DOHH2 (cell line): ENCODE measurements at regions not wholly inside any gene's neighbourhood (a gene's known extent, or its start where the extent isn't known, plus 50 kb on each side); places are given as distances from the start of the nearest gene placed in this dataset.

Experiments
- CTCF ChIP-seq: fragments of 200-600 bp; sonication (generic); IDR thresholded peaks from one replicate; pipeline ENCODE4 v1.5.1; 2014; ENCODE audit warnings: antibody characterized with exemption, mild to moderate bottlenecking, low read depth, low read length; ENCODE audit not compliant: poor library complexity, severe bottlenecking
- EZH2phosphoT487 ChIP-seq: fragments of 200-600 bp; sonication (generic); IDR thresholded peaks from 2 replicates; pipeline ENCODE4 v1.6.1; 2017; ENCODE audit warnings: borderline replicate concordance, mild to moderate bottlenecking, antibody characterized with exemption, low read length, moderate library complexity, mixed read lengths

- TF ChIP-seq CTCF (no peak), EZH2phosphoT487 (no peak)
Observed at GRCh38 chr10:113225903-113226302, 275.9 kb downstream of the TCF7L2 start.
